Lower leg skin (tissue), 4 donors: ENCODE measurements at regions not wholly inside any gene's neighbourhood (a gene's known extent, or its start where the extent isn't known, plus 50 kb on each side); places are given as distances from the start of the nearest gene placed in this dataset.

ENCODE experiments used
- DNase-seq, 2 donors: peaks; one replicate each; pipeline ENCODE4 v3.0.0-alpha.2; 2019; ENCODE audit warnings: low spot score in 2 of 2
- H3K4me3 ChIP-seq: fragments of 200-600 bp; sonication (generic); 2 replicates; pipeline ENCODE4 v1.5.1; 2017; ENCODE audit warnings: mild to moderate bottlenecking, low read depth; ENCODE audit not compliant: poor library complexity, severe bottlenecking
- POLR2A ChIP-seq, 2 donors: fragments of 450-650 bp; IDR thresholded peaks; one replicate each; pipeline ENCODE4 v1.6.1; 2016 to 2017; ENCODE audit warnings: antibody characterized with exemption in 2 of 2, mild to moderate bottlenecking in 1 of 2, moderate library complexity in 1 of 2
- WGBS, 2 donors: methylation state at CpG; one replicate each; pipeline ENCODE4 v1.1.5; 2018; 5-methylcytosine and 5-hydroxymethylcytosine counted together
- intact Hi-C: fragments of 100-400 bp; cut with DNase I; formaldehyde crosslinking; loops from one replicate; pipeline ENCODE4 v1.15.0; 2023; ENCODE audit warnings: low total_unique reads
- TF ChIP-seq, protein P1 (sequence below), 3 donors: fragments of 450-650 bp; IDR thresholded peaks; one replicate each; pipeline ENCODE4 v1.5.1; 2016; ENCODE audit warnings: antibody characterized with exemption in 3 of 3, mild to moderate bottlenecking in 3 of 3, moderate library complexity in 2 of 3

DNA sequence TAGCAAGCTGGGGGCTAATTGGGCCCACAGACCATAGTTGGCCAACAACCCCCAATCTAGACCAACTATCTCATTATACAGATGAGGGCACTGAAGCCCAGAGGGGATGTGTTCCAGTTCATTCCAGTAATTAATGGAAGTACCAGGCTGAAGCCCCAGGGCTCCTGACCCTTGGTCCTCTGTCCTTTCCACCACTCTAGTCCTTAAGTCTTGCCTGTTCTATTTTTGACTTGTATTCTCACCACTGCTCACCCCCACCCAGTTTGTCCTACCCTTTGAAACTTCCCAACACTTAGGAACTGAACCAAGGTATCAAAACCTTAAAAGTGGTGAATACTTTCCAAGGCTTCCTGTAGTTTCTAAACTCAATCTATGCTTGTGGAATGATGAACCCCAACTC lies 407.4 kb downstream of the ENC1 start:
- DNase-seq = no peak
- no peak for TF ChIP-seq POLR2A (IDR thresholded peaks at IDR 0.05)
- TF ChIP-seq, protein P1, sequence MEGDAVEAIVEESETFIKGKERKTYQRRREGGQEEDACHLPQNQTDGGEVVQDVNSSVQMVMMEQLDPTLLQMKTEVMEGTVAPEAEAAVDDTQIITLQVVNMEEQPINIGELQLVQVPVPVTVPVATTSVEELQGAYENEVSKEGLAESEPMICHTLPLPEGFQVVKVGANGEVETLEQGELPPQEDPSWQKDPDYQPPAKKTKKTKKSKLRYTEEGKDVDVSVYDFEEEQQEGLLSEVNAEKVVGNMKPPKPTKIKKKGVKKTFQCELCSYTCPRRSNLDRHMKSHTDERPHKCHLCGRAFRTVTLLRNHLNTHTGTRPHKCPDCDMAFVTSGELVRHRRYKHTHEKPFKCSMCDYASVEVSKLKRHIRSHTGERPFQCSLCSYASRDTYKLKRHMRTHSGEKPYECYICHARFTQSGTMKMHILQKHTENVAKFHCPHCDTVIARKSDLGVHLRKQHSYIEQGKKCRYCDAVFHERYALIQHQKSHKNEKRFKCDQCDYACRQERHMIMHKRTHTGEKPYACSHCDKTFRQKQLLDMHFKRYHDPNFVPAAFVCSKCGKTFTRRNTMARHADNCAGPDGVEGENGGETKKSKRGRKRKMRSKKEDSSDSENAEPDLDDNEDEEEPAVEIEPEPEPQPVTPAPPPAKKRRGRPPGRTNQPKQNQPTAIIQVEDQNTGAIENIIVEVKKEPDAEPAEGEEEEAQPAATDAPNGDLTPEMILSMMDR (IDR thresholded peaks at IDR 0.05) = no peak
- intact Hi-C loops = no loop called here
- H3K4me3 ChIP-seq = no peak overlapping the region

DNA sequence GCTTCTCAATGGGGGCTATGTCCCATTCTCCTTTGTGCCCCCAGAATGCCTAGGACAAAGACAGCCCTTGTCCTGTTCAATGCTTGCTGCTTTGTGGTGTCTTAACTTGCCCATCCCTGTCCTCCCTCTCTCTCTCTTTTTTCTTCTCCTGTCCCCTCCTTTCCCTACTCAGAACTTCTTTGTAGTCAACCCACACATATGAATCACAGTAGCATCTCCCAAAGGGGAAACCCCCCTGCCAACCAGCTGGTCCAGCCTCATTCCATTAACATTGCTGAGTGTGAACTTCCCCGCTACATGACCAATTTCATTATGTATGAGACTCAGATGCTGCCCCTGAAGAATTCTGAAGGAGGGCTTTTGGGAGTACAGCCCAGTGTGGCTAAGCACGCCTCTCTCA lies 408.3 kb downstream of the ENC1 start:
- intact Hi-C loops = no loop called here
- H3K4me3 ChIP-seq = no peak overlapping the region
- no peak for DNase-seq
- no peak for TF ChIP-seq POLR2A (IDR thresholded peaks at IDR 0.05)
- 74 to 76% methylated on average over 2 of the region's 2 CpGs for WGBS, 2 donors

DNA sequence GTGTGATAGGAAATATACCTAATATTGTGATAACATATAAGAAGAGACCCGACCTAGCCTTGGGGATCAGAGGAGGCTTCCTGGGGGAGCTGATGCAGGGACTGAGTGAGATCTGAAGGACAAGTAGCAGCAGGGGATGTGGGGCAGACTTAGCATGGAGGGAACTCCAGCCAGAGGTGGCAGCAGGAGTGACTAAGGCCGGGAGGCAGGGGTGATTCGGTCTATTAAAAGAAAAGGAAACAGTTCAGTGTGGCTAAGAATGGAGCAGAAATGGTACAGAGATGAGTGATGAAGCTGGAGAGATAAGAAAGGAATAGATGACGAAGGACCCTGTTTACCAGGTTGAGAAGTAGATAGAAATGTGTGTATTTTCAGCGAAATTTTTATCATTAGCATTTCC lies 408.8 kb downstream of the ENC1 start:
- no peak overlapping the region for H3K4me3 ChIP-seq
- intact Hi-C loops = no loop called here
- TF ChIP-seq, protein P1 (IDR thresholded peaks at IDR 0.05) = no peak
- no peak for TF ChIP-seq POLR2A (IDR thresholded peaks at IDR 0.05)
- 86 to 88% methylated on average over 5 of the region's 5 CpGs for WGBS, 2 donors
- no peak for DNase-seq

DNA sequence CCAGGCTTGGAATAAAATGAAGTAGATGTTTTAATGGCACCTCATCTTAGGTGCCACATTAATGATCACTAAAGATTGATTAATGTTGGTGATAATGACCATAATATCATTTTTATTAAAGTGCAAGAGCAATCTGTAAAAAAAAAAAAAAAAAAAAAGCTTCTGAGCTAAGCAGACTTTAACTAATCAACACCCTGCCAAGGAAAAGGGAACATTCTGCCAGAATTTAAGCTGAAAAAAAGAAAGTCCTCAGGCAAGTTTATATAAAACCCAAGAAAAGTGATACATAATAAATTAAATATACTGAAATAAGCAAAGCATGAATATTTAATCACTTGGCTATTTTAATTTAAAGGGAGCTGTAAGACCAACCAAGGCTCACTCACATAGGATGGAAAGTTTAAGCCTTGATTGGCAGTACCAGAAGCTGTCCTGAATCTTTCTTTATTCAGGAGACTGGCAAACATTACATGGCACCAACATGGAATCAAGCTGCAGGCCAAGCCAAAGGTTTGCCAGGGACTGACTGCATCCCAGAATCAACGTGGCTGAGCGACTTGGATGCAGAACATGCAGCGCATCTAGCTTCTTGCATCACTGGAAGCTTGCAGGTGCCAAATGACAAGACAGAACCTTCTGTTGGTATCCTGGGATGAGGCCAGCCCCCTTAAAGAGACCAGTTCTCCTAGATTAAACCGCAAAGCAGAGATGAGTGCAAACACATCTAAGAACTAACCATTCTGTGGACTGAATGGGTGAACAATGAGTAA lies 413.6 kb downstream of the ENC1 start:
- no peak for TF ChIP-seq POLR2A (IDR thresholded peaks at IDR 0.05)
- TF ChIP-seq, protein P1 (IDR thresholded peaks at IDR 0.05) = no peak
- DNase-seq = no peak
- intact Hi-C loops = no loop called here
- 20 to 22% methylated on average over 4 of the region's 4 CpGs for WGBS, 2 donors
- no peak overlapping the region for H3K4me3 ChIP-seq

DNA sequence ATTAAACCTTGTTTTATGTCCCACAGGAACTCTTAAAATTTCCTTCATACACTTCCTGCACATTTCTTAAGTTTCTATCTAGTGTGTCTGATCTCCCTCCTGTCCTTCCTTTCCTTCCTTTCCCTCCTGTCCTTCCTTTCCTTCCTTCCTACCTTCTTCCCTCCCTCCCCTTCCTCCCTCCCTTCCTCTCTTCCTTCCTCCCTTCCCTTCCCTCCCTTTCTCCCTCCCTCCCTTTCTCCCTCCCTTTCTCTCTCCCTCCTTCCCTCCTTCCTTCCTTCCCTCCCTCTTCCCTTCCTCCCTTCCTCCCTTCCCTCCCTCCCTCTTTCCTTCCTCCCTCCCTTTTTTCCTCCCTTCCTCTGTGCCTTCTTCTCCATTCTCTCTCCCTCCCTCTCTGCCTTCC lies 414.9 kb downstream of the ENC1 start:
- no peak overlapping the region for H3K4me3 ChIP-seq
- DNase-seq = no peak
- TF ChIP-seq, protein P1 (IDR thresholded peaks at IDR 0.05) = no peak
- TF ChIP-seq POLR2A (IDR thresholded peaks at IDR 0.05) = no peak
- intact Hi-C loops = no loop called here

DNA sequence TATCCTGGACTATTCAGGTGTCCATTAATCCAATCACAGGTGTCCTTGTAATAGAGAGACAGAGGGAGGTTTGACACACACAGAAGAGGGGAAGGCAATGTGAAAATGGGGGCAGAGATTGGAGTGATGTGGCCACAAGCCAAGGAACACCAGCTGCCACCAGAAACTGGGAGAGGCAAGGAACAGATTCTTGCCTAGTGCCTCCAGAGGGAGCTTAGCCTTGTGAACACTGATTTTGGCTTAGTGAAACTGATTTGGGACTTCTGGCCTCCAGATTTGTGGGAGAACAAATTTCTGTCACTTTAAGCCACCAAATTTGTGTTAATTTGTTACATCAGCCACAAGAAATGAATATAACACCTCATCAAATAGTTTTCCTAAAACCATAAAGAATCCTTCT lies 416.2 kb downstream of the ENC1 start:
- intact Hi-C loops = no loop called here
- no peak for DNase-seq
- H3K4me3 ChIP-seq = no peak overlapping the region
- TF ChIP-seq, protein P1 (IDR thresholded peaks at IDR 0.05) = no peak
- TF ChIP-seq POLR2A (IDR thresholded peaks at IDR 0.05) = no peak
